ENCODE measurements at regions not wholly inside any gene's neighbourhood (a gene's known extent, or its start where the extent isn't known, plus 50 kb on each side); places are given as distances from the start of the nearest gene placed in this dataset.

DNA sequence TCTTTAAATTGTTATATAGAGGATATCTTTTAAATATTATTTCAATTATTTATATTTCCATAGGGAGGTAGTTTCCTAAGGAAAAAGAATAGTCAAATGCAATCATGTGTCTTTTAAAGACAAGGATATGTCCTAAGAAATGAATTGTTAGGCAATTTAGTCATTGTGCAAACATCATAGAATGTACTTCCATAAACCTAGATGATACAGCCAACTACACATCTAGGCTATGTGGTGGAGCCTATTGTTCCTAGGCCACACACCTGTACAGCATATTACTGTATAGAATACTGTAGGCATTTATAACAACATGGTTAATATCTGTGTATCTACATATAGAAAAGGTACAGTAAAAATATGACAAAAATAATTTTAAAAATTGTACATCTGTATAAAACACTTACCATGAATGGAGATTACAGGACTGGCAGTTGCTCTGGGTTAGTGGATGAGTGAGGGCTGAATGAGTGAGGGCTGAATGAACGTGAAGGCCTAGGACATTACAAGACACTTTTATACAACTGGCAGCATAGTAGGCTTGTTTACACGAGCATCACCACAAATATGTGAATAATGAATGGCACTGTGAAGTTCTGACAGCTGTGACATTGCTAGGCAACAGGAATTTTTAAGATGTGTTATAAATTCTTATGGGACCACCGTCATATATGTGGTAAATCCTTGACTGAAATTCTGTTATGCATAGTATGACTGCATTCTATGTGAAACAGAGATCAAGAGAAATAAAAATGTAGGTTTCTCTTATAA is 1879.0 kb upstream of the RAG2 start:
- TF ChIP-seq POLR2AphosphoS5 (IDR thresholded peaks at IDR 0.05) (no peak), RAD21 (conservative IDR thresholded peaks at IDR 0.05) (no peak), EZH2 (IDR thresholded peaks at IDR 0.05; ENCODE audit: borderline replicate concordance, insufficient read depth, low read length, poor library complexity, severe bottlenecking) (no peak), EP300 (conservative IDR thresholded peaks at IDR 0.05; ENCODE audit: poor library complexity, severe bottlenecking) (no peak), TAF1 (IDR thresholded peaks at IDR 0.05; ENCODE audit: low read depth) (no peak)
- TF ChIP-seq, protein P1, sequence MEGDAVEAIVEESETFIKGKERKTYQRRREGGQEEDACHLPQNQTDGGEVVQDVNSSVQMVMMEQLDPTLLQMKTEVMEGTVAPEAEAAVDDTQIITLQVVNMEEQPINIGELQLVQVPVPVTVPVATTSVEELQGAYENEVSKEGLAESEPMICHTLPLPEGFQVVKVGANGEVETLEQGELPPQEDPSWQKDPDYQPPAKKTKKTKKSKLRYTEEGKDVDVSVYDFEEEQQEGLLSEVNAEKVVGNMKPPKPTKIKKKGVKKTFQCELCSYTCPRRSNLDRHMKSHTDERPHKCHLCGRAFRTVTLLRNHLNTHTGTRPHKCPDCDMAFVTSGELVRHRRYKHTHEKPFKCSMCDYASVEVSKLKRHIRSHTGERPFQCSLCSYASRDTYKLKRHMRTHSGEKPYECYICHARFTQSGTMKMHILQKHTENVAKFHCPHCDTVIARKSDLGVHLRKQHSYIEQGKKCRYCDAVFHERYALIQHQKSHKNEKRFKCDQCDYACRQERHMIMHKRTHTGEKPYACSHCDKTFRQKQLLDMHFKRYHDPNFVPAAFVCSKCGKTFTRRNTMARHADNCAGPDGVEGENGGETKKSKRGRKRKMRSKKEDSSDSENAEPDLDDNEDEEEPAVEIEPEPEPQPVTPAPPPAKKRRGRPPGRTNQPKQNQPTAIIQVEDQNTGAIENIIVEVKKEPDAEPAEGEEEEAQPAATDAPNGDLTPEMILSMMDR (IDR thresholded peaks at IDR 0.05; ENCODE audit: poor library complexity, severe bottlenecking), result no peak
- TF ChIP-seq, protein P2, sequence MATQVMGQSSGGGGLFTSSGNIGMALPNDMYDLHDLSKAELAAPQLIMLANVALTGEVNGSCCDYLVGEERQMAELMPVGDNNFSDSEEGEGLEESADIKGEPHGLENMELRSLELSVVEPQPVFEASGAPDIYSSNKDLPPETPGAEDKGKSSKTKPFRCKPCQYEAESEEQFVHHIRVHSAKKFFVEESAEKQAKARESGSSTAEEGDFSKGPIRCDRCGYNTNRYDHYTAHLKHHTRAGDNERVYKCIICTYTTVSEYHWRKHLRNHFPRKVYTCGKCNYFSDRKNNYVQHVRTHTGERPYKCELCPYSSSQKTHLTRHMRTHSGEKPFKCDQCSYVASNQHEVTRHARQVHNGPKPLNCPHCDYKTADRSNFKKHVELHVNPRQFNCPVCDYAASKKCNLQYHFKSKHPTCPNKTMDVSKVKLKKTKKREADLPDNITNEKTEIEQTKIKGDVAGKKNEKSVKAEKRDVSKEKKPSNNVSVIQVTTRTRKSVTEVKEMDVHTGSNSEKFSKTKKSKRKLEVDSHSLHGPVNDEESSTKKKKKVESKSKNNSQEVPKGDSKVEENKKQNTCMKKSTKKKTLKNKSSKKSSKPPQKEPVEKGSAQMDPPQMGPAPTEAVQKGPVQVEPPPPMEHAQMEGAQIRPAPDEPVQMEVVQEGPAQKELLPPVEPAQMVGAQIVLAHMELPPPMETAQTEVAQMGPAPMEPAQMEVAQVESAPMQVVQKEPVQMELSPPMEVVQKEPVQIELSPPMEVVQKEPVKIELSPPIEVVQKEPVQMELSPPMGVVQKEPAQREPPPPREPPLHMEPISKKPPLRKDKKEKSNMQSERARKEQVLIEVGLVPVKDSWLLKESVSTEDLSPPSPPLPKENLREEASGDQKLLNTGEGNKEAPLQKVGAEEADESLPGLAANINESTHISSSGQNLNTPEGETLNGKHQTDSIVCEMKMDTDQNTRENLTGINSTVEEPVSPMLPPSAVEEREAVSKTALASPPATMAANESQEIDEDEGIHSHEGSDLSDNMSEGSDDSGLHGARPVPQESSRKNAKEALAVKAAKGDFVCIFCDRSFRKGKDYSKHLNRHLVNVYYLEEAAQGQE (IDR thresholded peaks at IDR 0.05; ENCODE audit: borderline replicate concordance), result no peak
